ENCODE measurements at regions not wholly inside any gene's neighbourhood (a gene's known extent, or its start where the extent isn't known, plus 50 kb on each side); places are given as distances from the start of the nearest gene placed in this dataset.

DNA sequence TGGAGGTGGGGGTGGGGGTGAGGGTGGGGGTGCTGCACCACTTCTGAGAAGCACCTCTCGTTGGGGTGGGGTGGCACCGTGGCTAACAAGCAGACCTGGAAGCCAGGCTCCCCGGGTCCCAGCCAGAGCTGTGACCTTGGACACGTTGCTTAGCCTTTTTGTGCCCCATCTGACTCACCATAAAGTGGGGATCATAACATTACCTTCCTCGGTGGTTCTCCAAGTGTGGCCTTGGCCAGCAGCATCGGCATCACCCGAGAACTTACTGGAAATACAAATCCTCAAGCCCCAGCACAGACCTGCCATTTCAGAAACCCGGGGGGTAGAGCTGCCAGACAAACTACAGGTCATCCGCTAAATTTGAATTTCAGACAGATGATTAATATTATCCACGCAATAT is 58.7 kb upstream of the SLC66A3 start:
- Histone ChIP-seq H3K36me3 (no peaks in the 10 kb centered on the region), H3K4me1 (peaks cover 0 to 3% (median 0%) of the 10 kb centered on the region in 9 donors), H3K27me3 (peaks cover 0 to 9% (median 0%) of the 10 kb centered on the region in 7 donors), H3K4me3 (no peak overlapping the region), H3K27ac (no peak overlapping the region), H3K9me3 (no peaks in the 10 kb centered on the region)
- 76 to 87% methylated on average over 10 of the region's 10 CpGs for WGBS, 2 donors
- TF ChIP-seq, protein P1, sequence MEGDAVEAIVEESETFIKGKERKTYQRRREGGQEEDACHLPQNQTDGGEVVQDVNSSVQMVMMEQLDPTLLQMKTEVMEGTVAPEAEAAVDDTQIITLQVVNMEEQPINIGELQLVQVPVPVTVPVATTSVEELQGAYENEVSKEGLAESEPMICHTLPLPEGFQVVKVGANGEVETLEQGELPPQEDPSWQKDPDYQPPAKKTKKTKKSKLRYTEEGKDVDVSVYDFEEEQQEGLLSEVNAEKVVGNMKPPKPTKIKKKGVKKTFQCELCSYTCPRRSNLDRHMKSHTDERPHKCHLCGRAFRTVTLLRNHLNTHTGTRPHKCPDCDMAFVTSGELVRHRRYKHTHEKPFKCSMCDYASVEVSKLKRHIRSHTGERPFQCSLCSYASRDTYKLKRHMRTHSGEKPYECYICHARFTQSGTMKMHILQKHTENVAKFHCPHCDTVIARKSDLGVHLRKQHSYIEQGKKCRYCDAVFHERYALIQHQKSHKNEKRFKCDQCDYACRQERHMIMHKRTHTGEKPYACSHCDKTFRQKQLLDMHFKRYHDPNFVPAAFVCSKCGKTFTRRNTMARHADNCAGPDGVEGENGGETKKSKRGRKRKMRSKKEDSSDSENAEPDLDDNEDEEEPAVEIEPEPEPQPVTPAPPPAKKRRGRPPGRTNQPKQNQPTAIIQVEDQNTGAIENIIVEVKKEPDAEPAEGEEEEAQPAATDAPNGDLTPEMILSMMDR (IDR thresholded peaks at IDR 0.05), result no peak
- no peak for ATAC-seq
- DNase-seq, result no peak
- intact Hi-C loops (cut with DNase I), result no loop called here

DNA sequence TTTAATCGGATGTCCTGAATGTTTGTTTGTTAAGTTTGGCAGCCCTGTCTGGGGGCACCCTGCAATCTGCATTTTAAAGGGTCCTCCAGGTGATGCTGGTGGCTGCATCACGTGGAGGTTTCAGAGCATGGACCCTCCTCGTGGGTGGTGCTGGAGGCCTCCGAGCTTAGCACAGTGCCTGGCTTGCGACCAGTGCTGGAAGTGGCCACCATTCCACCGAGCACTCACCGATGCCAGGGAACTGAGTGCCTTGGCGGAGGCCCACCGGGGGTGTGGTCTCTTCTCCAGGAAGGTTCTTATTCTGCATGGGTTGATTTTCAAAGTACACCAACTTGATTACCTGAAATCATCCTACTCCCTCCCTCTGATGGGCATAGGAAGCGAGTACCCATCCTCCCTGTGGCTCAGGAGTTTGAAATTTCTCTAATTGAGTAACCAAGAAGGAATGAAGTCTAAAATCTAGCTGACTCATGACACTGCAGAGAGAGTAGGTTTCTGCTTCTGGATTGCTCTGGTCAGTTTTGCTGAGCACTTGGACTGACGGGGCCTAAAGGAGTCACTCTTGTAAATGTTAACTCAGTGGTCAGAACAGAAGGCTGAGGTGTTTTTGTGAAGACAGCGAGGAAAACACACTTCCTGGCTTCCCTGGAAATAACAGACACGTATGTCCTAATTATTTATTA is 58.1 kb upstream of the SLC66A3 start:
- DNase-seq (peak in 1 of 2 donors; percentile 62), ATAC-seq (peak in 6 of 8 donors; percentile 55 to 88 (median 78))
- H3K27ac ChIP-seq, result no peak overlapping the region
- TF ChIP-seq, protein P1 (IDR thresholded peaks at IDR 0.05), result no peak
- 69 to 80% methylated on average over 13 of the region's 13 CpGs for WGBS, 2 donors
- intact Hi-C loops (cut with DNase I), result no loop called here
- no peak overlapping the region for H3K4me3 ChIP-seq
- H3K27me3 ChIP-seq, result peaks cover 0 to 14% (median 0%) of the 10 kb centered on the region in 7 donors
- H3K36me3 ChIP-seq, result no peaks in the 10 kb centered on the region
- H3K4me1 ChIP-seq, result peaks cover 0 to 3% (median 0%) of the 10 kb centered on the region in 9 donors
- H3K9me3 ChIP-seq, result no peaks in the 10 kb centered on the region

DNA sequence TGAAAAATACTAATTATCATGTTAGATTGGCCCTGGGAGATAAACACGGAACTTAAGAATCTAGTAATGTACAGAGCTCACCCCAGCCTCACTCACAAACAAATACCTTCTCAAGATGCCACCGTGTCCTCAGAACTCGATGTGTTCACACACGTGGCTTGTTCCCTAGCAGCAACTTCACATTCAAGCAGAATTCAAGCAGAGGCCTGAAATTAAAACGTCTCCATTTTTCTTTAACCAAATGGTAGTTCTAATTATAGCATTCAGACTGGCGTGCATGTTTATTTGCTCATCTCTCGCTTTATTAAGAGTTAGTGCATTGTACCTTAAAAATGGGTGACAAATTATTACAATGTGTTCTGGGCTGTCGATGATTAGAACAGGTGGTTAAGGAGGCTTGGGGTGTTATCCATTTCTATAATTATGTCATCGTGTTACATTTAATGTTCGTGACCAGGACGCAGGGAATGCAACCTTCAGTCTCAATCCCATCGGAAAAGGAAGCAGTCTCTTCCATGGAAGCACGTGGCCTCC is 57.3 kb upstream of the SLC66A3 start:
- H3K27me3 ChIP-seq, result peaks cover 0 to 18% (median 0%) of the 10 kb centered on the region in 7 donors
- DNase-seq (no peak), ATAC-seq (no peak)
- no peaks in the 10 kb centered on the region for H3K36me3 ChIP-seq
- 82 to 84% methylated on average over 13 of the region's 13 CpGs for WGBS, 2 donors
- TF ChIP-seq, protein P1 (IDR thresholded peaks at IDR 0.05), result no peak
- intact Hi-C loops (cut with DNase I), result no loop called here
- peaks cover 0 to 3% (median 0%) of the 10 kb centered on the region in 9 donors for H3K4me1 ChIP-seq
- no peak overlapping the region for H3K4me3 ChIP-seq
- H3K9me3 ChIP-seq, result no peaks in the 10 kb centered on the region
- no peak overlapping the region for H3K27ac ChIP-seq

DNA sequence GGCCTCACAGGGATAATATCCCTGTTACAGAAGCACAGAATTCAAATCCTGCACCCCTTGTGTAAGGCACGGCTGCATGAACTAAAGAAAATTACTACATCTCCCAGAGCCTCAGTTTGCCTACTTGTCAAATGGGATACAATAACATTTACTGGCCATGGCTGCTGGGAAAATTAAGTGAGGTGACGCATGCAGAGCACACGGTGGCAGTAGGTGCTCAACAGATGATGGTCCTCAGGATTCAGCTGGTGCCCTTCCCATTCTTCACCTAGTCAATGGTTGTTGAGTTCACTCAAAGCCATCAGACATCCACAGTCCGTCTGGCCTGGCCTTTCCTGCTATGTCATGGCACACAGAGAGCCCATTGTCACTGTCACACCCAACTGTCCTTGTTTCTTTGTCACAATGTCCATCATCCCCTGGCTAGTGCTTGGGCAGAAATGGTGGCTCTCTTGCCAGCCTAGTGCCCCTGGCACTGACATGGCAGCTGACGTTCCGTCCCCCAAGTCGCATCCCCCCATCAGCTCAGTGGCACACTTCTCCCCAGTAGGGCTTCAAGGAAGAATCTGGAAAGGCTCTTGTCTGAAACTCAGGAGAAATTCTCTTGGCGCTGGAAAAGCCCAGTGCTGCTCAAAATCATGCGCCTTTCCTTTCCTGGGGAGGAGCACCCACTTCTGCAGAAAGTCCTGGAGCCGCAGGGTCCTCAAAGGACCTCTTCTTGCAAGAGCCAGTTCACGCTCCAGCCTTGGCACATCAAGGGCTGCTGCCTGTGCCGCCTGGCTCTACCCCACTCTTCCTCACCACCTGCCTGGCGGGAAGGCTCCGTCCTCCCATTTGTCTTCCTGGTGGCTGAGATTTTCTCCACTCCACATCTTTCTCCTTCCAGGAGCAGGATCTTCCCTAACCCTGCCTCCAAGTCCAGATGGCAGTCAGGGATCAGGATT is 55.9 kb upstream of the SLC66A3 start:
- Histone ChIP-seq H3K4me3 (no peak overlapping the region), H3K36me3 (no peaks in the 10 kb centered on the region), H3K27ac (no peak overlapping the region), H3K4me1 (peaks cover 0 to 3% (median 0%) of the 10 kb centered on the region in 9 donors), H3K27me3 (peaks cover 0 to 23% (median 0%) of the 10 kb centered on the region in 7 donors), H3K9me3 (no peaks in the 10 kb centered on the region)
- WGBS, 2 donors, result 91 to 93% methylated on average over 14 of the region's 14 CpGs
- DNase-seq, result no peak
- intact Hi-C loops (cut with DNase I), result loop anchor here in 1 of 10 donors (10.0 kb wide), 1 partner anchor 175 kb away; no protein-coding TSS in a partner anchor
- TF ChIP-seq, protein P1 (IDR thresholded peaks at IDR 0.05), result no peak
- ATAC-seq, result no peak

Data from heart right ventricle (tissue), 16 donors.